GM12874 (cell line): ENCODE measurements at regions not wholly inside any gene's neighbourhood (a gene's known extent, or its start where the extent isn't known, plus 50 kb on each side); places are given as distances from the start of the nearest gene placed in this dataset.

Experiments
- CTCF ChIP-seq: IDR thresholded peaks from 2 replicates; pipeline ENCODE4 v1.5.1; 2011; ENCODE audit warnings: low read depth, mild to moderate bottlenecking, control low read depth, low read length, moderate library complexity; ENCODE audit not compliant: insufficient read depth

GRCh38 chr13:80214050-80214449 lies 126.9 kb downstream of the SPRY2 start:
- no peak for TF ChIP-seq CTCF

DNA sequence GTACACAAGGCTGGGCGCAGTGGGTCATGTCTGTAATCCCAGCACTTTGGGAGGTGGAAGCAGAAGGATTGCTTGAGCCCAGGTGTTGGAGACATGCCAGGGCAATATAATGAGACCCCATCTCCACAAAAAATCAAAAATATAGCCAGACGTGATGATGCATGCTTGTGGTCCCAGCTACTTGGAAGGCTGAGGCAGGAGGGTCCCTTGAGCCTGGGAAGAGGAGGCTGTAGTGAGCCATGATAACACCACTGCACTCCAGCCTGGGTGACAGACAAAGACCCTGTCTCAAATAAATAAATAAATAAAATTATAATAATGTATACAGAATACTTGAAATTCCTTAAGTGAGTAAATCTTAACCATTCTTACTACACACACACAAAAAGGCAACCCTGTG lies 127.7 kb downstream of the SPRY2 start:
- TF ChIP-seq CTCF: no peak

GRCh38 chr13:80211566-80211965 lies 129.4 kb downstream of the SPRY2 start:
- no peak for TF ChIP-seq CTCF

- TF ChIP-seq CTCF: no peak
Measured at GRCh38 chr13:80204642-80205041, 136.3 kb downstream of the SPRY2 start.

GRCh38 chr13:80203496-80203895 lies 137.4 kb downstream of the SPRY2 start:
- TF ChIP-seq CTCF: no peak

DNA sequence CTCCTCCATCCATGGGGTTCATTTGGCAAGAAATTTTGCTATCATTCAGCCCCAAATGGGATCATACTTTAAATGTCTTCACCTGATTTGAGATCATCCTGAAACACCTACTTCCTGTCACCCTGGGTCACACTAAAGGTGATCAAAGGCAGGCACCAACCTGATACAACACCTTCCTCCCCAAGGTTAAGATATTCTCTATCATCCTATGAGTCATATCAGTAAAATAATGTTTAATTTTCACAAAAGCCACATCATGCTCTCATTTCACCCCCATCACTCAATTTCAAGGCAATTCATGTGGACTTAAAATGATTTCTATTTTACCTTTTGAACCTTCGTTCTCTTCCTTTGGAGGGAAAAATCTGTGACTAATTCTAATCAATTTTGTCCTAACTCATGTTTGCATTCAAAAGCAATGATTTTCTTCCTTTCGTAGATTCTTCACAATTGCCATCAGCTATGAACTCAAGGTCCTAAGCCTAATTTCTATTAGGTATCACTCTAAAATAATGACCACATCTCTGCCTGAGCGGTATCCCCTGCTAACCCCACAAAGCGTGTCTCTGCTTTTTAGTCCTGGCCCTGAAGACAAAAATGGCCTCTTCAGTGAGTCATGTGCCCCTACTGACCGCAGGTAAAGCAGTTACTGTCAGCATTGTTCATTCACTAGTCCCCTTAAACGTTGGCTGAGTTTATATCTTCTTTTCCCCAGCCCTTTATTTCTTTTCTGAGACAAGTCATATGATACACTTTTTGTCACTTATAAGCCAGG lies 139.0 kb downstream of the SPRY2 start:
- TF ChIP-seq CTCF: no peak

DNA sequence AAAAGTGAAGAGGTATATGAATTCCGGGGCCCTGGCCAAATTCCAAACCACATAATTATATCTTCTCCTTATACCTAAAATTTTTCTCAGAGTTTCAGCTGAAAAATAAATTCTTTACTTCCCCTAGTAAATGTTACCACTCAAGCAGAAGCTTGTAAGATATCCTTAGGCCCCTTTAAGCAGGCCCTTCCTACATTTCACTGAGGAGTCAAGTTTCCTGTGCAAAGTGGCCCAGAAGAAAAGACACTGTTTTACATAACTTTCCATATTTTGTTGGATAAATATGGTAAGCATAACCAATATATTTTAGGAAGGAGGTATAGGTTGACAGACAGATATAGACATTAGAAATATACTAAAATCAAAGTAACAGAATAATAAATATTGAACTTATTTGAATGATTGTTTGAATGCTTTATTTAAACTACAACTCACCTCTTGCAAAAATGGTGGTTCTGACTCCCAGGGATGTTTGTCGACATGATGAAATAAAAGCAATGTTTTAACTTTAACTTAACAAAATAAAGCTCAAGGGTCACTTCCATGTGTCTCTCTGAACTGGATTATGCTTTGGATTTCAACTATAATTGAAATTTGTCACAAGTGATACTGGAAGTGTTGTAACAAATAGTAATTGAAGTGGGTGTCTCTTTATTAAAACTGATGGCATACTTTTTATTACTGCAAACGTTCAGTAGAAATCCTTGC lies 141.2 kb downstream of the SPRY2 start:
- TF ChIP-seq CTCF: no peak
